Endothelial cell (in vitro differentiated cells): ENCODE measurements at regions not wholly inside any gene's neighbourhood (a gene's known extent, or its start where the extent isn't known, plus 50 kb on each side); places are given as distances from the start of the nearest gene placed in this dataset.
A peak's percentile ranks its signal among the peaks of the same experiment; 100 is the strongest.

Source experiments
- DNase-seq: peaks from one replicate; pipeline ENCODE4 v3.0.0; 2021; ENCODE audit warnings: low spot score
- H3K27ac Mint-ChIP-seq: one replicate; pipeline ENCODE4 v1.8.0; 2021; ENCODE audit warnings: mixed read lengths, inconsistent platforms; ENCODE audit not compliant: unreplicated experiment
- H3K27me3 Mint-ChIP-seq: one replicate; pipeline ENCODE4 v1.8.0; 2021; ENCODE audit warnings: mild to moderate bottlenecking, moderate library complexity, mixed read lengths, inconsistent platforms; ENCODE audit not compliant: unreplicated experiment
- H3K36me3 Mint-ChIP-seq: one replicate; pipeline ENCODE4 v1.8.0; 2021; ENCODE audit warnings: mild to moderate bottlenecking, low read depth, mixed read lengths, inconsistent platforms; ENCODE audit not compliant: unreplicated experiment
- H3K4me1 Mint-ChIP-seq: one replicate; pipeline ENCODE4 v1.8.0; 2021; ENCODE audit warnings: mild to moderate bottlenecking, mixed read lengths, inconsistent platforms; ENCODE audit not compliant: unreplicated experiment
- H3K4me3 Mint-ChIP-seq: one replicate; pipeline ENCODE4 v1.8.0; 2021; ENCODE audit warnings: mild to moderate bottlenecking, mixed read lengths, inconsistent platforms; ENCODE audit not compliant: unreplicated experiment
- H3K9me3 Mint-ChIP-seq: one replicate; pipeline ENCODE4 v1.8.0; 2021; ENCODE audit warnings: mixed read lengths, inconsistent platforms; ENCODE audit not compliant: unreplicated experiment
- TF ChIP-seq, protein P1 (sequence below): fragments of 200-600 bp; sonication (generic); IDR thresholded peaks from one replicate; pipeline ENCODE4 v1.5.0; 2021; ENCODE audit warnings: antibody characterized with exemption; ENCODE audit not compliant: unreplicated experiment

- no peaks in the 10 kb centered on the region for H3K9me3 Mint-ChIP-seq
- no peak overlapping the region for H3K27ac Mint-ChIP-seq
- peaks cover 55% of the 10 kb centered on the region for H3K4me1 Mint-ChIP-seq
- H3K36me3 Mint-ChIP-seq = peaks cover 40% of the 10 kb centered on the region
- TF ChIP-seq, protein P1, sequence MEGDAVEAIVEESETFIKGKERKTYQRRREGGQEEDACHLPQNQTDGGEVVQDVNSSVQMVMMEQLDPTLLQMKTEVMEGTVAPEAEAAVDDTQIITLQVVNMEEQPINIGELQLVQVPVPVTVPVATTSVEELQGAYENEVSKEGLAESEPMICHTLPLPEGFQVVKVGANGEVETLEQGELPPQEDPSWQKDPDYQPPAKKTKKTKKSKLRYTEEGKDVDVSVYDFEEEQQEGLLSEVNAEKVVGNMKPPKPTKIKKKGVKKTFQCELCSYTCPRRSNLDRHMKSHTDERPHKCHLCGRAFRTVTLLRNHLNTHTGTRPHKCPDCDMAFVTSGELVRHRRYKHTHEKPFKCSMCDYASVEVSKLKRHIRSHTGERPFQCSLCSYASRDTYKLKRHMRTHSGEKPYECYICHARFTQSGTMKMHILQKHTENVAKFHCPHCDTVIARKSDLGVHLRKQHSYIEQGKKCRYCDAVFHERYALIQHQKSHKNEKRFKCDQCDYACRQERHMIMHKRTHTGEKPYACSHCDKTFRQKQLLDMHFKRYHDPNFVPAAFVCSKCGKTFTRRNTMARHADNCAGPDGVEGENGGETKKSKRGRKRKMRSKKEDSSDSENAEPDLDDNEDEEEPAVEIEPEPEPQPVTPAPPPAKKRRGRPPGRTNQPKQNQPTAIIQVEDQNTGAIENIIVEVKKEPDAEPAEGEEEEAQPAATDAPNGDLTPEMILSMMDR = no peak
- H3K4me3 Mint-ChIP-seq = no peak overlapping the region
- DNase-seq = no peak
- peaks cover 2% of the 10 kb centered on the region for H3K27me3 Mint-ChIP-seq
These were observed 73.1 kb upstream of the UMPS start for GRCh38 chr3:124657138-124657537.

DNA sequence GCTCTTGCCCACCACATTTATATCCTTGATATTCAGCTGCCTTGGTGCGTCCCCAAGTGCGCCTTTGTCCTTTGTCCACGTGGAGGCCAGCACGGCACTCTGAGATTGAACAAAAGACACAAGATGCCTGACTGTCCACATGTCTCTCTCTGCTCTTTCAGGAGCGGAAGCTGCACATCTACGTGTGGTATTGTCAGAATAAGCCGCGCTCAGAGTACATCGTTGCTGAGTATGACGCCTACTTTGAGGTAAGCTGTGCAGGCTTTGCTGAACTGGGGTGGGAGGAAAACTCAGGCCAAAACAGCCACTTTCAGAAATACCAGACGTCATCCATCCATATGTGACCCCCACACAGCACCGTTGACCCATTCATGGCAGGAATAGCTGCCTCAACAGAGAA, 72.0 kb upstream of the UMPS start:
- H3K4me3 Mint-ChIP-seq = peak overlapping the region; percentile 85
- TF ChIP-seq, protein P1 = no peak
- peaks cover 34% of the 10 kb centered on the region for H3K36me3 Mint-ChIP-seq
- no peaks in the 10 kb centered on the region for H3K9me3 Mint-ChIP-seq
- no peak for DNase-seq
- peaks cover 56% of the 10 kb centered on the region for H3K4me1 Mint-ChIP-seq
- peaks cover 2% of the 10 kb centered on the region for H3K27me3 Mint-ChIP-seq
- H3K27ac Mint-ChIP-seq = peak overlapping the region; percentile 66

DNA sequence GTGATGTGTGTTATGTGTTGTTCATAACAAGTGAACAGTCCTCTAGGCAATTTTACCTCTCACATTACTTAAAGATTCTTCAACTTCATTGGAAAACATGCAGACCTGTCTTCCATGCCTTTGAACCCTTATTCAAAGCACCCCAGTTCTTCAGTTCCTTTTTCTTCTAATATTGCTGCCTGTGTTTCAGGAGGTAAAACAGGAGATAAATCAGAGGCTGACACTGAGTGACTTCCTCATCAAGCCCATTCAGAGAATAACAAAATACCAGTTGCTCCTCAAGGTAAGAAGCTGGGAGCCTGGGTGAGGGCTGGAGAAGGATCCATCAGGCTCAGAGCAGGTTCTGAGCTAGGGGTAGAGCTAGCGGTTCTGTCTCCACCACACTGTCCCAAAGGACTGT, 71.1 kb upstream of the UMPS start:
- TF ChIP-seq, protein P1 = no peak
- DNase-seq = no peak
- Mint-ChIP-seq H3K4me1 (peaks cover 49% of the 10 kb centered on the region), H3K27ac (no peak overlapping the region), H3K36me3 (peaks cover 34% of the 10 kb centered on the region), H3K27me3 (peaks cover 2% of the 10 kb centered on the region), H3K9me3 (no peaks in the 10 kb centered on the region), H3K4me3 (no peak overlapping the region)

DNA sequence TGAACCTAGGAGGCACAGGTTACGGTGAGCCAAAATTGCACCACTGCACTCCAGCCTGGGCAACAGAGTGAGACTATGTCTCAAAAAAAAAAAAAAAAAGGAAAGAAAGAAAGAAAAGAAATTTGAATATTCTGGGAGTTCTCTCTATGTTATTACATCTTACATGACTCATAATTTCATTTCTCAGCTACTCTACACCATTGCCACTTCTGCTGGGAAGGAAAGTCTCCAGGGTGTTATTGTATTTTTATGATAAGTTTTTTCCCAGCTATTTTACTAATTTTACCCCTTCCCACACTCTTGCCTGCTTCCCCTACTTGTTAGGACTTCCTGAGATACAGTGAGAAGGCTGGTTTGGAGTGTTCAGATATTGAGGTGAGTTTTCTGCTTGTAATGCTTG, 69.7 kb upstream of the UMPS start:
- DNase-seq = no peak
- Mint-ChIP-seq H3K27me3 (peaks cover 2% of the 10 kb centered on the region), H3K9me3 (no peaks in the 10 kb centered on the region), H3K4me1 (peaks cover 36% of the 10 kb centered on the region), H3K4me3 (peak overlapping the region; percentile 29), H3K27ac (peak overlapping the region; percentile 93), H3K36me3 (peaks cover 22% of the 10 kb centered on the region)
- TF ChIP-seq, protein P1 = no peak

DNA sequence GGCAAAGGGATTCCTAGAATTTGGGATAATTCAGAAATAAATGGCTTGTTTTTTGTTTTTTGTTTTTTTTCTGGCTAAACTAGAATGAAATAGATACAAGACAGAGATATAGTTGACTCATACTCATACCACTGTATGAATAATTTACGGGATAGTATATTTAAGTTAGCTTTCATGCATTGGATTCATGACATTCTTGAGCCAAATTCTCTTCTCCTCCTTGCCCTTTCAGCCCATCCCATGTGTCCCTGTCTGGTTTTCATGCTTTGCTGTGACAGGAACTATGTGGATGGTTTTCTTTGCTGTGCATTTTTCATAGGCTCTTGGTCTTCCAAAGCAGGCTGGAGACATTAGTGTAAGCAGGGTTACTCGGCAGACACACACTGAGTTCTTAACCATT, 66.6 kb upstream of the UMPS start:
- no peak for DNase-seq
- Mint-ChIP-seq H3K4me3 (peak overlapping the region; percentile 6), H3K36me3 (peaks cover 19% of the 10 kb centered on the region)

More for the DNA sequence above, 66.6 kb upstream of the UMPS start:
- Mint-ChIP-seq H3K27me3 (peaks cover 2% of the 10 kb centered on the region), H3K4me1 (peaks cover 35% of the 10 kb centered on the region), H3K27ac (no peak overlapping the region), H3K9me3 (no peaks in the 10 kb centered on the region)
- TF ChIP-seq, protein P1 = no peak
